Naive B cell (primary cell): ENCODE measurements at regions not wholly inside any gene's neighbourhood (a gene's known extent, or its start where the extent isn't known, plus 50 kb on each side); places are given as distances from the start of the nearest gene placed in this dataset.
"Not testable (repeated sequence)": the region's sequence is repeated elsewhere in the genome, so short reads cannot be mapped to it uniquely, and the experiment has no call there.

Source experiments
- ATAC-seq, 2 donors: fragments of 150-1000 bp; cut with Tn5 transposase; 2 replicates each; pipeline ENCODE4 v1.10.0; 2021; ENCODE audit warnings: low read depth in 2 of 2, mild to moderate bottlenecking in 2 of 2, moderate library complexity in 2 of 2
- DNase-seq: peaks from one replicate; pipeline ENCODE4 v3.0.0; 2022
- H3K27ac Mint-ChIP-seq, 6 donors: one replicate each; pipeline ENCODE4 v1.8.0; 2020 to 2022; ENCODE audit warnings: mild to moderate bottlenecking in 6 of 6, mixed read lengths in 6 of 6, moderate library complexity in 5 of 6, inconsistent platforms in 2 of 6
- H3K27me3 Mint-ChIP-seq, 3 donors: one replicate each; pipeline ENCODE4 v1.8.0; 2021 to 2022; ENCODE audit warnings: mixed read lengths in 3 of 3, mild to moderate bottlenecking in 1 of 3
- H3K36me3 Mint-ChIP-seq, 2 donors: one replicate each; pipeline ENCODE4 v1.8.0; 2020 to 2022; ENCODE audit warnings: mixed read lengths in 2 of 2, inconsistent platforms in 1 of 2, mild to moderate bottlenecking in 1 of 2
- H3K4me1 Mint-ChIP-seq, 3 donors: one replicate each; pipeline ENCODE4 v1.8.0; 2020 to 2022; ENCODE audit warnings: mixed read lengths in 3 of 3, inconsistent platforms in 1 of 3, mild to moderate bottlenecking in 1 of 3, moderate library complexity in 1 of 3
- H3K4me3 Mint-ChIP-seq, 8 donors: one replicate each; pipeline ENCODE4 v1.8.0; 2020 to 2022; ENCODE audit warnings: mild to moderate bottlenecking in 8 of 8, mixed read lengths in 8 of 8, moderate library complexity in 8 of 8, inconsistent platforms in 2 of 8
- H3K9me3 Mint-ChIP-seq, 7 donors: one replicate each; pipeline ENCODE4 v1.8.0; 2020 to 2022; ENCODE audit warnings: mixed read lengths in 7 of 7, mild to moderate bottlenecking in 5 of 7, inconsistent platforms in 2 of 7, moderate library complexity in 1 of 7

DNA sequence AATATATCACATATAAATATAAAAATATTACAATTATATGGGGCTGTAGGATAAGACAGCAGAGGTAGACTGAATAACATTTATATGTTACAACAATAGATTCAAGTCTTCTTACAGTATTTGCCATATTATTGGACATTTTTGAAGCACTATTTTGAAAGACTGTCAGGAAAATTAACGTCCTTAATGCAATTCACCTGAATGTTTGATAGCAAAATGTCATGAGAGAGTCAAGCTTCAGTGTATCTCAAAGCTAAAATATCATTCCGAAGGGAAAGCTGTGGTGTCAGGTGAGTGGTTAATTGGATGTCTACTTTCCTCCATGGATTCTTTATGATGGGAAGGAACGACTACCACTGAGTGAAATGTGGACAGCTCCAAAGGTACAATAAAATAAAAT lies 1004.0 kb downstream of the HACE1 start:
- H3K27ac Mint-ChIP-seq, result no peak overlapping the region
- H3K4me3 Mint-ChIP-seq, result no peak overlapping the region
- no peaks in the 10 kb centered on the region for H3K4me1 Mint-ChIP-seq
- no peak for ATAC-seq
- H3K27me3 Mint-ChIP-seq, result no peaks in the 10 kb centered on the region
- DNase-seq, result no peak
- peaks cover 0 to 1% (median 0%) of the 10 kb centered on the region in 7 donors for H3K9me3 Mint-ChIP-seq
- H3K36me3 Mint-ChIP-seq, result no peaks in the 10 kb centered on the region

DNA sequence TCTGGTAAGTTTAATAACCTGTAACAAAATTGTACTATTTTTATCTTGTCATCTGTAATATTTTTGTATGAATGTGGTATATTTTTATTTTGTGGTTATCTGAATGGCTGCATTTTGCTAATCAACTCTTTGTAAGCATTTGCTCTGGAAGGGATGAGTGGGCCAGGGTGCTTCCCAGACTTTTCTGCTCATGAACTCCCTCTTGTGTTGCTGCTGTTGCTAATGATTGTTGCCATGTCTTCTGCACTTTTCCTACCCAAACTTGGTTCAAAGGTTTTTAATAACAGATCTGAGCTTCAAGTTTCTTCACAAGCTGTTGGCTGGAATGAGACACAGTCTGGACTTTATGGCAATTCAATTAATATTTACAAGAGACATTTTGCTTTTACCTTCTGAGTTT lies 1005.7 kb downstream of the HACE1 start:
- Mint-ChIP-seq H3K27ac (no peak overlapping the region), H3K36me3 (no peaks in the 10 kb centered on the region), H3K9me3 (peaks cover 0 to 1% (median 0%) of the 10 kb centered on the region in 7 donors), H3K27me3 (no peaks in the 10 kb centered on the region), H3K4me1 (no peaks in the 10 kb centered on the region), H3K4me3 (no peak overlapping the region)
- DNase-seq, result no peak
- no peak for ATAC-seq

DNA sequence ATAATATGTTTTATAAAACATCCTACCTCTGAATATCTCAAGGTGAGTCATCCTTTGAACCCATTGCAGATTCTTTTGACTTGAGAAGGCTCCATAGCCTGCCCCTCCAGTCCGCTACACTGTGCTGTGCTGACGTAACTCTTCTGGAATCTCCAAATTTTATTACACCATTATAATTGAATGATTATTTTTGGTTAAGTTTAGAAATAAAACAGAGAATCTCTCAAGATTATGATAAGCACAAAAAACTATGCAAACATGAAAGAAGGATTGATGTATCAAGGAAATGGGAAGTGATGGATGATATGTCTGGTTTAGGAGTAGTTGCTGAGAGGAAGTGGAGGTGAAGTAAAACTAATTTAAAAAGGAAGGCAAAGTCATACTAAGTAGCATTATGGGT lies 1021.3 kb downstream of the HACE1 start:
- DNase-seq (no peak), ATAC-seq (no peak)
- Mint-ChIP-seq H3K27ac (no peak overlapping the region), H3K9me3 (peaks cover 0 to 6% (median 3%) of the 10 kb centered on the region in 7 donors), H3K4me1 (no peaks in the 10 kb centered on the region), H3K4me3 (no peak overlapping the region), H3K27me3 (no peaks in the 10 kb centered on the region), H3K36me3 (no peaks in the 10 kb centered on the region)

GRCh38 chr6:103826209-103826608 lies 1033.5 kb downstream of the HACE1 start:
- Mint-ChIP-seq H3K27me3 (no peaks in the 10 kb centered on the region), H3K4me3 (no peak overlapping the region), H3K4me1 (no peaks in the 10 kb centered on the region), H3K9me3 (peaks cover 0 to 6% (median 1%) of the 10 kb centered on the region in 7 donors), H3K36me3 (no peaks in the 10 kb centered on the region), H3K27ac (no peak overlapping the region)
- ATAC-seq (no peak), DNase-seq (no peak)

GRCh38 chr6:103820148-103820547 lies 1039.6 kb downstream of the HACE1 start:
- H3K4me3 Mint-ChIP-seq, result peak overlapping the region in 1 of 8 donors; percentile 68
- no peaks in the 10 kb centered on the region for H3K36me3 Mint-ChIP-seq

GRCh38 chr6:103819509-103819908 lies 1040.2 kb downstream of the HACE1 start:
- no peaks in the 10 kb centered on the region for H3K36me3 Mint-ChIP-seq
- no peaks in the 10 kb centered on the region for H3K27me3 Mint-ChIP-seq
- no peak for ATAC-seq
- no peak for DNase-seq
- H3K4me1 Mint-ChIP-seq, result no peaks in the 10 kb centered on the region
- peaks cover 0 to 12% (median 9%) of the 10 kb centered on the region in 7 donors for H3K9me3 Mint-ChIP-seq
- H3K4me3 Mint-ChIP-seq, result no peak overlapping the region
- H3K27ac Mint-ChIP-seq, result no peak overlapping the region

More at GRCh38 chr6:103820148-103820547, 1039.6 kb downstream of the HACE1 start:
- no peak for DNase-seq
- Mint-ChIP-seq H3K9me3 (peaks cover 0 to 12% (median 9%) of the 10 kb centered on the region in 7 donors), H3K4me1 (no peaks in the 10 kb centered on the region), H3K27me3 (no peaks in the 10 kb centered on the region), H3K27ac (no peak overlapping the region)
- ATAC-seq, result no peak

GRCh38 chr6:103812970-103813369 lies 1046.7 kb downstream of the HACE1 start:
- H3K36me3 Mint-ChIP-seq, result no peaks in the 10 kb centered on the region
- ATAC-seq (no peak), DNase-seq (no peak)
- no peak overlapping the region for H3K27ac Mint-ChIP-seq
- H3K4me1 Mint-ChIP-seq, result no peaks in the 10 kb centered on the region
- peaks cover 0 to 4% (median 0%) of the 10 kb centered on the region in 7 donors for H3K9me3 Mint-ChIP-seq
- H3K4me3 Mint-ChIP-seq, result no peak overlapping the region
- H3K27me3 Mint-ChIP-seq, result no peaks in the 10 kb centered on the region

GRCh38 chr6:103801901-103802479 lies 1057.7 kb downstream of the HACE1 start:
- H3K27me3 Mint-ChIP-seq, H3K4me3 Mint-ChIP-seq, DNase-seq, ATAC-seq, H3K4me1 Mint-ChIP-seq, H3K36me3 Mint-ChIP-seq, H3K27ac Mint-ChIP-seq: not testable (repeated sequence)
- peaks cover 0 to 13% (median 2%) of the 10 kb centered on the region in 7 donors for H3K9me3 Mint-ChIP-seq

DNA sequence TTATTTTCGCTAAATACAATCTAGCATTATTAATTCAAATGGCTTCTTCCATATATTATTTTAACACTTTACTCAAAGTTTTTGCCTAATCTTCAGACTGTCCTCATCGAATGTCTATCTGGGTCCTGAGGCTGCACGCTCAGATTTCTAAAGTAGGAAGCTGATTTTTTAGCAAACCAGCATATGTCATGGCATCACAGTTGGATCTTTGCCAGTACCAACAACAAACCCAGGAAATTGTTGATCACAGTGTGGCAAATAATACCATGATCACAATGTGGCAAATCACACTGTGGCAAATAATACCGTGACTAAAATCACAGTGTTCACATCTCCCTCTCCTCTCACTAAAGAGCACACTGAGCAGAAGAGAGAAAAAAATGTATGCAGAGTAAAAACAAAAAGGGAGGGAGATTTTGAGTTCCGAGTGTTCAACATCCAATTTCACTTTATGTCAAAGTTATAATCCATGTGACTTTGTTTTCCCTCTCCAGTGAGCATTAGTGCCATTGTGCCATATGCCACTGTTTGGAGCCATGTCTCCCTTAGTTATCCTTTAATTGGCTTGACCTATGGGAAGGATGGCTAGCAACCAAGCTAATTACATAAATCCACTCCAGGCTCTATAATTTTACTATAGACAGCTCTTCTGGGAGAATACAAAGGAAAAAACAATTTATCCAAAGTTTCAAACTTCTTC lies 1059.6 kb downstream of the HACE1 start:
- H3K4me1 Mint-ChIP-seq, result no peaks in the 10 kb centered on the region
- H3K27ac Mint-ChIP-seq, result no peak overlapping the region
- no peak for DNase-seq
- H3K27me3 Mint-ChIP-seq, result no peaks in the 10 kb centered on the region
- H3K4me3 Mint-ChIP-seq, result no peak overlapping the region
- no peak for ATAC-seq
- H3K9me3 Mint-ChIP-seq, result peaks cover 0 to 13% (median 4%) of the 10 kb centered on the region in 7 donors
- no peaks in the 10 kb centered on the region for H3K36me3 Mint-ChIP-seq

- H3K9me3 Mint-ChIP-seq, result peaks cover 0 to 7% (median 2%) of the 10 kb centered on the region in 7 donors
- H3K4me1 Mint-ChIP-seq, result no peaks in the 10 kb centered on the region
- DNase-seq (no peak), ATAC-seq (no peak)
- no peaks in the 10 kb centered on the region for H3K27me3 Mint-ChIP-seq
- no peak overlapping the region for H3K27ac Mint-ChIP-seq
- no peak overlapping the region for H3K4me3 Mint-ChIP-seq
- no peaks in the 10 kb centered on the region for H3K36me3 Mint-ChIP-seq
These were observed 1061.6 kb downstream of the HACE1 start for GRCh38 chr6:103798166-103798565.

DNA sequence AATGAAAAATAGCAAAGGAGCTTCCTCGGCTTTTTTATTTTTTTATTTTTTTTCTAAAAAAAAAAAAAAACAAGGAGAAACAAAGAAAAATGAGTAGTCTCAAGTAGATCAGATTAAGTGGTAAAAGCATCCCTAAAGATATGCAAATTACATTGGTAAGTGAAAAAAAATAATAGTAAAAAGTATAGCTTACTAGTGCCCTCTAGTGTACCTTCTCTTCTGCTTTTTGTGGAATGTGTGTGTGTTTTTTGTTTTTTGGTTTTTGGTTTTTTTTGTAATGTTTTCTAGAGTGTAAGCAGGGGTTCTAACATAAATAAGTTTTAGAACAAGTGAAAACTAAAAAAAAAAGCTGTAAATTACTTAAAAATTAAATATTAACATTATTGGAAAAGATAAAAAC lies 1062.0 kb downstream of the HACE1 start:
- Mint-ChIP-seq H3K4me3 (no peak overlapping the region), H3K27ac (no peak overlapping the region), H3K36me3 (no peaks in the 10 kb centered on the region), H3K9me3 (peaks cover 0 to 5% (median 2%) of the 10 kb centered on the region in 7 donors), H3K4me1 (no peaks in the 10 kb centered on the region), H3K27me3 (no peaks in the 10 kb centered on the region)
- DNase-seq, result no peak
- ATAC-seq, result no peak

DNA sequence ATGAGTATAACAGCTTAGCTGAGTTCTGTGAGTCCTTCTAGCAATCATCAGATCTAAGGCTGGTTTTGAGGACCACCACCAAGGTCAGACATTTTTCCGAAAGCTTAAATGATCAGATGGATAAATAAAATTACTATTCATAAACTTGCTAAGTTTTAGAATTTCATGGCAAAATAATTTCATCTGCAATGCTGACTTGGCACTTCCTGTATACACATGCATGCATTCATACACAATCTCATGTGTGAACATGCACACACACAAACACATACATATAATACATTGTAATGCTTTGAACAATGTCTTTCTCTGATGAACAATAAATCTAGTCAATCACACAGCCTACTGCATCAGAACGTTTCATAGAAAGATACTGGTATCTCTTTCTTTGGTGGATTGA lies 1068.3 kb downstream of the HACE1 start:
- peaks cover 0 to 6% (median 2%) of the 10 kb centered on the region in 7 donors for H3K9me3 Mint-ChIP-seq
- H3K27me3 Mint-ChIP-seq, result no peaks in the 10 kb centered on the region
- no peak overlapping the region for H3K27ac Mint-ChIP-seq
- no peak overlapping the region for H3K4me3 Mint-ChIP-seq
- no peaks in the 10 kb centered on the region for H3K36me3 Mint-ChIP-seq
- no peaks in the 10 kb centered on the region for H3K4me1 Mint-ChIP-seq
- DNase-seq (no peak), ATAC-seq (no peak)

- H3K27ac Mint-ChIP-seq, result no peak overlapping the region
These were observed 1075.6 kb downstream of the HACE1 start for GRCh38 chr6:103784117-103784516.

GRCh38 chr6:103783329-103783728 lies 1076.4 kb downstream of the HACE1 start:
- no peaks in the 10 kb centered on the region for H3K27me3 Mint-ChIP-seq
- H3K36me3 Mint-ChIP-seq, result no peaks in the 10 kb centered on the region
- H3K4me1 Mint-ChIP-seq, result no peaks in the 10 kb centered on the region
- H3K4me3 Mint-ChIP-seq, result no peak overlapping the region
- DNase-seq (no peak), ATAC-seq (no peak)
- H3K9me3 Mint-ChIP-seq, result peaks cover 0 to 4% (median 0%) of the 10 kb centered on the region in 7 donors
- H3K27ac Mint-ChIP-seq, result no peak overlapping the region

More at GRCh38 chr6:103784117-103784516, 1075.6 kb downstream of the HACE1 start:
- no peak for ATAC-seq
- Mint-ChIP-seq H3K4me3 (no peak overlapping the region), H3K9me3 (peaks cover 0 to 4% (median 0%) of the 10 kb centered on the region in 7 donors), H3K4me1 (no peaks in the 10 kb centered on the region), H3K36me3 (no peaks in the 10 kb centered on the region), H3K27me3 (no peaks in the 10 kb centered on the region)
- no peak for DNase-seq
